ENCODE measurements at regions not wholly inside any gene's neighbourhood (a gene's known extent, or its start where the extent isn't known, plus 50 kb on each side); places are given as distances from the start of the nearest gene placed in this dataset.

DNA sequence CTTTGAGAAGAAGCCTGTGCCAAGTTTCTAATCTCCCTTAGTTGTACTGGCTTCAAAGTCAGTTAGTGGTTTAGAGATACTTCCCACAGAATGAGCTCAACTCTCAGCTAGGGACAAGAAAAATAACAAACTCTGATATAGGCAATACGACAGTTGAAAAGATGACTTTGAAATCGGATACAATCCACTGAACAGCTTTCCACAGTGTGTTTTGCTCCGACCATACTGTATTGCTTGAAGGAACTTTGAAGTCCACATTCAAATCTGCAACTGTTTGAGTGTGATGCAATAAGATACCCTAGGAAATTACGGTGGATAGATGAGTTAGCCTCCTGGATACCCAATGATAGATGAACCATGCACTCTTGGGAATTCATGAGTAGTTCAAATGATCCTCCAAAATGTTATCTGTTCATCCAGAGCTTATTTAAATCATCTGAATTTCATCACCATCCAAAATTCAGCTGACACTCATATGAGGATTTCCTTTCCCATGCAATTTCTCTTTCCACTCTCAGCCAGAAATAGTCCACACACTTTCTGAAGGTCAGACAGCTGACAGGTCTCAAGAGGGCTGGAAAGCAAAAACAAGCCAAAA lies 443.8 kb downstream of the HAO1 start:
- H3K4me1 ChIP-seq (ENCODE audit: low read length): no peaks in the 10 kb centered on the region
- no peaks in the 10 kb centered on the region for H3F3A ChIP-seq (ENCODE audit: insufficient read depth, low read length)
- H3K27ac ChIP-seq (ENCODE audit: low read length): no peak overlapping the region
- H2AFZ ChIP-seq (ENCODE audit: low read length): no peak overlapping the region
- no peak overlapping the region for H3K4me2 ChIP-seq (ENCODE audit: low read depth, low read length)
- no peaks in the 10 kb centered on the region for H3K27me3 ChIP-seq (replicated peaks; ENCODE audit: insufficient read depth, low read length)
- no peak for DNase-seq
- H3K9me2 ChIP-seq (replicated peaks; ENCODE audit: insufficient read depth, low read length): no peaks in the 10 kb centered on the region
- no peaks in the 10 kb centered on the region for H3K79me2 ChIP-seq (ENCODE audit: low read length)
- H3K4me3 ChIP-seq (ENCODE audit: low read length): no peak overlapping the region
- no peaks in the 10 kb centered on the region for H4K20me1 ChIP-seq (ENCODE audit: insufficient read depth, low read length)
- TF ChIP-seq EZH2 (optimal IDR thresholded peaks at IDR 0.05; ENCODE audit: low read depth, low read length) (no peak), EZH2phosphoT487 (IDR thresholded peaks at IDR 0.05; ENCODE audit: low read length) (no peak)
- TF ChIP-seq, protein P1, sequence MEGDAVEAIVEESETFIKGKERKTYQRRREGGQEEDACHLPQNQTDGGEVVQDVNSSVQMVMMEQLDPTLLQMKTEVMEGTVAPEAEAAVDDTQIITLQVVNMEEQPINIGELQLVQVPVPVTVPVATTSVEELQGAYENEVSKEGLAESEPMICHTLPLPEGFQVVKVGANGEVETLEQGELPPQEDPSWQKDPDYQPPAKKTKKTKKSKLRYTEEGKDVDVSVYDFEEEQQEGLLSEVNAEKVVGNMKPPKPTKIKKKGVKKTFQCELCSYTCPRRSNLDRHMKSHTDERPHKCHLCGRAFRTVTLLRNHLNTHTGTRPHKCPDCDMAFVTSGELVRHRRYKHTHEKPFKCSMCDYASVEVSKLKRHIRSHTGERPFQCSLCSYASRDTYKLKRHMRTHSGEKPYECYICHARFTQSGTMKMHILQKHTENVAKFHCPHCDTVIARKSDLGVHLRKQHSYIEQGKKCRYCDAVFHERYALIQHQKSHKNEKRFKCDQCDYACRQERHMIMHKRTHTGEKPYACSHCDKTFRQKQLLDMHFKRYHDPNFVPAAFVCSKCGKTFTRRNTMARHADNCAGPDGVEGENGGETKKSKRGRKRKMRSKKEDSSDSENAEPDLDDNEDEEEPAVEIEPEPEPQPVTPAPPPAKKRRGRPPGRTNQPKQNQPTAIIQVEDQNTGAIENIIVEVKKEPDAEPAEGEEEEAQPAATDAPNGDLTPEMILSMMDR (IDR thresholded peaks at IDR 0.05; ENCODE audit: low read length): no peak
- no peaks in the 10 kb centered on the region for H3K36me3 ChIP-seq (replicated peaks; ENCODE audit: insufficient read depth, low read length)
- no peaks in the 10 kb centered on the region for H3K9me3 ChIP-seq (replicated peaks; ENCODE audit: insufficient read depth, low read length)
- no peak overlapping the region for H3K9ac ChIP-seq (ENCODE audit: low read length)

DNA sequence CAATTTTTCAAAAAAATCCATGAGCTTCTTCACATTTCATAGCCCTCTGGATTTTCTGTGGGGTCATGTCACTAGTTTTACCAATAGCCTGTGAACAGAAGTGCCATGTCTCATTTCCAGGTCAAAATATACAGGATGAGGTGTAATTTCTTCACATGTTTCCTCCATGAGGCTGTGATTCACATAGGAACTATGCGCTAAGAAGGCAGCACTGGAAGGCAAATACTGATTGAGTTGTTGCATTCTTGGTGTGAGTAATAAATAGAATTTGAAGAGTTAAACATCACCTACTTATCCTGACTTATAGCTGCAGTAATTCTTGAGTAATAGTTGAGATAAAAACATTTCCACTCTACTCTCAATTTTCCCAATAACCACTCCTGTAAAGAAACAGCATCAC lies 442.3 kb downstream of the HAO1 start:
- H3K4me3 ChIP-seq (ENCODE audit: low read length): no peak overlapping the region
- no peaks in the 10 kb centered on the region for H3K79me2 ChIP-seq (ENCODE audit: low read length)
- no peak overlapping the region for H2AFZ ChIP-seq (ENCODE audit: low read length)
- H3K9ac ChIP-seq (ENCODE audit: low read length): no peak overlapping the region
- H3F3A ChIP-seq (ENCODE audit: insufficient read depth, low read length): no peaks in the 10 kb centered on the region
- no peak overlapping the region for H3K27ac ChIP-seq (ENCODE audit: low read length)
- DNase-seq: no peak
- no peaks in the 10 kb centered on the region for H3K36me3 ChIP-seq (replicated peaks; ENCODE audit: insufficient read depth, low read length)
- H3K9me3 ChIP-seq (replicated peaks; ENCODE audit: insufficient read depth, low read length): no peaks in the 10 kb centered on the region
- H3K4me1 ChIP-seq (ENCODE audit: low read length): no peaks in the 10 kb centered on the region
- no peaks in the 10 kb centered on the region for H3K9me2 ChIP-seq (replicated peaks; ENCODE audit: insufficient read depth, low read length)
- TF ChIP-seq, protein P1 (IDR thresholded peaks at IDR 0.05; ENCODE audit: low read length): no peak
- no peak for TF ChIP-seq EZH2 (optimal IDR thresholded peaks at IDR 0.05; ENCODE audit: low read depth, low read length)
- no peak for TF ChIP-seq EZH2phosphoT487 (IDR thresholded peaks at IDR 0.05; ENCODE audit: low read length)
- H4K20me1 ChIP-seq (ENCODE audit: insufficient read depth, low read length): no peaks in the 10 kb centered on the region
- H3K4me2 ChIP-seq (ENCODE audit: low read depth, low read length): no peak overlapping the region
- H3K27me3 ChIP-seq (replicated peaks; ENCODE audit: insufficient read depth, low read length): no peaks in the 10 kb centered on the region

DNA sequence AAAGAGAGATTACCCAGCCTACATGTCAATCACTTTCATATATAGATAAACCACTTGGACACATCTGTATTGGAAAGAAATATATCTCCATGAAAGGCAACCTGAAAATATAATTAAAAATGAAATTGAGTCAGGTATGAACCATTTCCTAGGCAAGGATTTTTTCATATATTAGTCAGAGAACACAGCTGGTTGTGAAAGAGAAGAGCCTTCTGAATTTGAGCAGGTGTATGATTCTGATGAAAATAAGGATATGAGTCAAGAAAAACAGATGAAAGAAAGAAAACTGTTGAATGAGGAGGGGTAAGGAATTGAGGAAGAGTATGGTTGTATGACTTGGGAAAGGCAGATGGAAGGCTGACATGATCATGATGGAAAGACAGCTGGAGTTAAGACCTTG lies 441.1 kb downstream of the HAO1 start:
- H3K9ac ChIP-seq (ENCODE audit: low read length): no peak overlapping the region
- no peaks in the 10 kb centered on the region for H3K27me3 ChIP-seq (replicated peaks; ENCODE audit: insufficient read depth, low read length)
- no peak overlapping the region for H3K4me2 ChIP-seq (ENCODE audit: low read depth, low read length)
- no peaks in the 10 kb centered on the region for H4K20me1 ChIP-seq (ENCODE audit: insufficient read depth, low read length)
- H3K4me1 ChIP-seq (ENCODE audit: low read length): peaks cover 10% of the 10 kb centered on the region
- H3K9me3 ChIP-seq (replicated peaks; ENCODE audit: insufficient read depth, low read length): no peaks in the 10 kb centered on the region
- no peak for DNase-seq
- H3K36me3 ChIP-seq (replicated peaks; ENCODE audit: insufficient read depth, low read length): no peaks in the 10 kb centered on the region
- H3K9me2 ChIP-seq (replicated peaks; ENCODE audit: insufficient read depth, low read length): no peaks in the 10 kb centered on the region
- no peaks in the 10 kb centered on the region for H3K79me2 ChIP-seq (ENCODE audit: low read length)
- no peak overlapping the region for H3K27ac ChIP-seq (ENCODE audit: low read length)
- no peak overlapping the region for H3K4me3 ChIP-seq (ENCODE audit: low read length)
- no peaks in the 10 kb centered on the region for H3F3A ChIP-seq (ENCODE audit: insufficient read depth, low read length)
- TF ChIP-seq EZH2 (optimal IDR thresholded peaks at IDR 0.05; ENCODE audit: low read depth, low read length): no peak
- H2AFZ ChIP-seq (ENCODE audit: low read length): no peak overlapping the region

DNA sequence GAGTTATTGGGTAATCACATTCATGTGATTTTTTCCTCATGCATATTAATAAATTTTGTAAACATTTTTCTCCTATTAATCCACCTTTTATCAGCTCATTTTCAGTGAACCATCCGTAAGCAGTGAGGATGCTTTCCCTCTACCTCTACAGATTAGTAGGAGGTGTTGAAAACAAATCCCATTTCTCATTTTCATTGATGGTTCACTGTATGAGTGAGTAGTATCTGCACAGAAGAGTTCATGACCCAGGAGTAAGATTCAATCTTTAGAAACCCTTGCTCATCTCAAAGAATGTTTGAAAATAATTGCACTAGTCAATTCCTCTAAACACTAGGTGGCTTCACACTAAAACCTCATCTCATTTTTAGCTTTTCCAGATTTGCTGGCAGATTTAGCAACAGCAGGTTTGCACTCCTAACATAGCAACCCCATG lies 440.0 kb downstream of the HAO1 start:
- Histone ChIP-seq H3K9ac (ENCODE audit: low read length) (no peak overlapping the region), H4K20me1 (ENCODE audit: insufficient read depth, low read length) (no peaks in the 10 kb centered on the region), H3K4me2 (ENCODE audit: low read depth, low read length) (no peak overlapping the region), H3F3A (ENCODE audit: insufficient read depth, low read length) (peaks cover 9% of the 10 kb centered on the region), H2AFZ (ENCODE audit: low read length) (no peak overlapping the region), H3K4me3 (ENCODE audit: low read length) (no peak overlapping the region), H3K27me3 (replicated peaks; ENCODE audit: insufficient read depth, low read length) (no peaks in the 10 kb centered on the region), H3K36me3 (replicated peaks; ENCODE audit: insufficient read depth, low read length) (no peaks in the 10 kb centered on the region), H3K27ac (ENCODE audit: low read length) (no peak overlapping the region), H3K79me2 (ENCODE audit: low read length) (no peaks in the 10 kb centered on the region), H3K9me3 (replicated peaks; ENCODE audit: insufficient read depth, low read length) (no peaks in the 10 kb centered on the region), H3K4me1 (ENCODE audit: low read length) (peaks cover 19% of the 10 kb centered on the region), H3K9me2 (replicated peaks; ENCODE audit: insufficient read depth, low read length) (no peaks in the 10 kb centered on the region)
- no peak for DNase-seq
- TF ChIP-seq EZH2phosphoT487 (IDR thresholded peaks at IDR 0.05; ENCODE audit: low read length) (no peak), EZH2 (optimal IDR thresholded peaks at IDR 0.05; ENCODE audit: low read depth, low read length) (no peak)
- TF ChIP-seq, protein P1 (IDR thresholded peaks at IDR 0.05; ENCODE audit: low read length): no peak
